WTC11 (cell line): ENCODE measurements at regions not wholly inside any gene's neighbourhood (a gene's known extent, or its start where the extent isn't known, plus 50 kb on each side); places are given as distances from the start of the nearest gene placed in this dataset.
"Not testable (repeated sequence)": the region's sequence is repeated elsewhere in the genome, so short reads cannot be mapped to it uniquely, and the experiment has no call there.

Experiments
- ATAC-seq: fragments of 200-7000 bp; cut with Tn5 transposase; 2 replicates; pipeline ENCODE4 v1.10.0; 2021; ENCODE audit warnings: mild to moderate bottlenecking, moderate library complexity
- CTCF ChIA-PET: fragments of 300-600 bp; sonication (Branson Sonifier 250); formaldehyde crosslinking; loops from one replicate; lab custom pipeline; 2021; ENCODE audit warnings: antibody characterized with exemption; lab: Charles Lee
- POLR2A ChIA-PET: fragments of 350-600 bp; sonication (Branson Sonifier 250); formaldehyde crosslinking; loops from one replicate; lab custom pipeline; 2021; ENCODE audit warnings: antibody characterized with exemption; lab: Charles Lee
- DNase-seq: peaks from one replicate; pipeline ENCODE4 v3.0.0; 2021; ENCODE audit warnings: low spot score
- H3K27ac Mint-ChIP-seq: 2 replicates; pipeline ENCODE4 v1.8.0; 2021; ENCODE audit warnings: mixed read lengths
- H3K27me3 Mint-ChIP-seq: 2 replicates; pipeline ENCODE4 v1.8.0; 2021; ENCODE audit warnings: low read depth, mild to moderate bottlenecking, moderate library complexity, mixed read lengths
- H3K36me3 Mint-ChIP-seq: 2 replicates; pipeline ENCODE4 v1.8.0; 2021; ENCODE audit warnings: mixed read lengths
- H3K4me1 Mint-ChIP-seq: 2 replicates; pipeline ENCODE4 v1.8.0; 2022; ENCODE audit warnings: mixed read lengths
- H3K4me3 Mint-ChIP-seq: 2 replicates; pipeline ENCODE4 v1.8.0; 2021; ENCODE audit warnings: mild to moderate bottlenecking, moderate library complexity, mixed read lengths
- H3K9me3 Mint-ChIP-seq: 2 replicates; pipeline ENCODE4 v1.8.0; 2021; ENCODE audit warnings: mixed read lengths
- AFF4 ChIP-seq: sonication (generic); formaldehyde crosslinking; IDR thresholded peaks from 2 replicates; pipeline ENCODE4 v1.8.1; 2023; ENCODE audit warnings: mild to moderate bottlenecking, missing genetic modification reagents, borderline replicate concordance
- CBFB ChIP-seq: sonication (generic); formaldehyde crosslinking; IDR thresholded peaks from 2 replicates; pipeline ENCODE4 v1.8.1; 2022; ENCODE audit warnings: mild to moderate bottlenecking, low read depth, missing genetic modification reagents
- IRF1 ChIP-seq: sonication (generic); formaldehyde crosslinking; IDR thresholded peaks from 2 replicates; pipeline ENCODE4 v1.8.0; 2023; ENCODE audit warnings: missing genetic modification reagents
- JAZF1 ChIP-seq: fragments of 250-450 bp; sonication (Bioruptor Pico); IDR thresholded peaks from 2 replicates; pipeline ENCODE4 v1.9.0; 2021; ENCODE audit warnings: moderate library complexity, mild to moderate bottlenecking, inconsistent platforms
- MYBL2 ChIP-seq: sonication (generic); formaldehyde crosslinking; IDR thresholded peaks from 2 replicates; pipeline ENCODE4 v1.8.1; 2023; ENCODE audit warnings: mild to moderate bottlenecking, moderate library complexity, missing genetic modification reagents
- NFYB ChIP-seq: sonication (generic); formaldehyde crosslinking; conservative IDR thresholded peaks from 2 replicates; pipeline ENCODE4 v1.8.0; 2022; ENCODE audit warnings: low read depth, missing genetic modification reagents
- SOX15 ChIP-seq: fragments of 250-450 bp; sonication (Bioruptor Pico); IDR thresholded peaks from 2 replicates; pipeline ENCODE4 v1.9.0; 2021; ENCODE audit warnings: mild to moderate bottlenecking
- SP1 ChIP-seq: sonication (generic); formaldehyde crosslinking; conservative IDR thresholded peaks from 2 replicates; pipeline ENCODE4 v1.8.1; 2022; ENCODE audit warnings: missing genetic modification reagents
- TEAD4 ChIP-seq: sonication (generic); formaldehyde crosslinking; IDR thresholded peaks from 2 replicates; pipeline ENCODE4 v1.8.0; 2022; ENCODE audit warnings: mild to moderate bottlenecking, missing genetic modification reagents
- TP53 ChIP-seq: sonication (generic); formaldehyde crosslinking; IDR thresholded peaks from 2 replicates; pipeline ENCODE4 v1.8.1; 2023; ENCODE audit warnings: mild to moderate bottlenecking, missing genetic modification reagents
- ZNF232 ChIP-seq: sonication (generic); formaldehyde crosslinking; IDR thresholded peaks from 2 replicates; pipeline ENCODE4 v1.8.0; 2022; ENCODE audit warnings: mild to moderate bottlenecking, missing genetic modification reagents
- ZNF281 ChIP-seq: sonication (generic); formaldehyde crosslinking; IDR thresholded peaks from 2 replicates; pipeline ENCODE4 v1.8.0; 2023; ENCODE audit warnings: mild to moderate bottlenecking, missing genetic modification reagents
- TF ChIP-seq, protein P1 (sequence below): sonication (generic); formaldehyde crosslinking; IDR thresholded peaks from 2 replicates; pipeline ENCODE4 v1.8.0; 2022; ENCODE audit warnings: missing genetic modification reagents
- TF ChIP-seq, protein P2 (sequence below): sonication (generic); formaldehyde crosslinking; IDR thresholded peaks from 2 replicates; pipeline ENCODE4 v1.8.1; 2022; ENCODE audit warnings: low read depth, missing genetic modification reagents, borderline replicate concordance
- TF ChIP-seq, protein P3 (sequence below): sonication (generic); formaldehyde crosslinking; IDR thresholded peaks from 2 replicates; pipeline ENCODE4 v1.8.1; 2022; ENCODE audit warnings: mild to moderate bottlenecking, moderate library complexity, missing genetic modification reagents
- TF ChIP-seq, protein P4 (sequence below): sonication (generic); formaldehyde crosslinking; IDR thresholded peaks from 2 replicates; pipeline ENCODE4 v1.8.1; 2023; ENCODE audit warnings: mild to moderate bottlenecking, moderate library complexity, missing genetic modification reagents

DNA sequence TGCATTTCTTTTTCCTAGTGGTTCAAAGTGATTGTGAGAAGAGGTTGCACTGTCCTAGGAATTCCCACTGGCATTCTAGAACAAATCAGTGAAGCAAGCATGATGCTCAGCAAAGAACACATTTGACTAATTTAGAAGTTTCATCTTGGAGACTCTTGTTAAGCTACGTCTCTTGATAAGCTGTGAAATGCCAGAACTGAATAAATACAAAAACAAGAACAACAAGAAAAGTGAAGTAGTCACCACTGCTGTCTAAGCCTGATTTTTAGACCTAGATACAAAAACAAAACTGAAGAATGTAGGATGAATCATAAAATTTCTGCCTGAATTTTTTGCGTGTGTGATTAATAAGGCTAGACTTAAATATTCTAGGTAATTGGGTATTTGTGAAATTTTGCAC lies 1162.4 kb downstream of the TUSC7 start:
- no peak for TF ChIP-seq TEAD4 (CRISPR knock-in tag)
- no peak for TF ChIP-seq AFF4 (CRISPR knock-in tag)
- no peak for TF ChIP-seq ZNF281 (CRISPR knock-in tag)
- TF ChIP-seq, protein P1, sequence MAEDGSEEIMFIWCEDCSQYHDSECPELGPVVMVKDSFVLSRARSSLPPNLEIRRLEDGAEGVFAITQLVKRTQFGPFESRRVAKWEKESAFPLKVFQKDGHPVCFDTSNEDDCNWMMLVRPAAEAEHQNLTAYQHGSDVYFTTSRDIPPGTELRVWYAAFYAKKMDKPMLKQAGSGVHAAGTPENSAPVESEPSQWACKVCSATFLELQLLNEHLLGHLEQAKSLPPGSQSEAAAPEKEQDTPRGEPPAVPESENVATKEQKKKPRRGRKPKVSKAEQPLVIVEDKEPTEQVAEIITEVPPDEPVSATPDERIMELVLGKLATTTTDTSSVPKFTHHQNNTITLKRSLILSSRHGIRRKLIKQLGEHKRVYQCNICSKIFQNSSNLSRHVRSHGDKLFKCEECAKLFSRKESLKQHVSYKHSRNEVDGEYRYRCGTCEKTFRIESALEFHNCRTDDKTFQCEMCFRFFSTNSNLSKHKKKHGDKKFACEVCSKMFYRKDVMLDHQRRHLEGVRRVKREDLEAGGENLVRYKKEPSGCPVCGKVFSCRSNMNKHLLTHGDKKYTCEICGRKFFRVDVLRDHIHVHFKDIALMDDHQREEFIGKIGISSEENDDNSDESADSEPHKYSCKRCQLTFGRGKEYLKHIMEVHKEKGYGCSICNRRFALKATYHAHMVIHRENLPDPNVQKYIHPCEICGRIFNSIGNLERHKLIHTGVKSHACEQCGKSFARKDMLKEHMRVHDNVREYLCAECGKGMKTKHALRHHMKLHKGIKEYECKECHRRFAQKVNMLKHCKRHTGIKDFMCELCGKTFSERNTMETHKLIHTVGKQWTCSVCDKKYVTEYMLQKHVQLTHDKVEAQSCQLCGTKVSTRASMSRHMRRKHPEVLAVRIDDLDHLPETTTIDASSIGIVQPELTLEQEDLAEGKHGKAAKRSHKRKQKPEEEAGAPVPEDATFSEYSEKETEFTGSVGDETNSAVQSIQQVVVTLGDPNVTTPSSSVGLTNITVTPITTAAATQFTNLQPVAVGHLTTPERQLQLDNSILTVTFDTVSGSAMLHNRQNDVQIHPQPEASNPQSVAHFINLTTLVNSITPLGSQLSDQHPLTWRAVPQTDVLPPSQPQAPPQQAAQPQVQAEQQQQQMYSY (CRISPR knock-in tag): no peak
- no peak for TF ChIP-seq CBFB (CRISPR knock-in tag)
- no peak for TF ChIP-seq ZNF232 (CRISPR knock-in tag)
- TF ChIP-seq TP53 (CRISPR knock-in tag): no peak
- no peak for TF ChIP-seq NFYB (CRISPR knock-in tag)
- no peak for TF ChIP-seq SP1
- no peak for TF ChIP-seq JAZF1 (CRISPR knock-in tag)
- Mint-ChIP-seq H3K9me3 (no peaks in the 10 kb centered on the region), H3K27ac (no peak overlapping the region), H3K4me3 (no peak overlapping the region), H3K4me1 (peaks cover 8% of the 10 kb centered on the region), H3K27me3 (no peaks in the 10 kb centered on the region), H3K36me3 (no peaks in the 10 kb centered on the region)
- ATAC-seq: no peak
- no peak for DNase-seq
- CTCF ChIA-PET: no interaction called here
- POLR2A ChIA-PET: no interaction called here

GRCh38 chr3:117872594-117873248 lies 1161.9 kb downstream of the IGSF11 start:
- H3K4me1 Mint-ChIP-seq, DNase-seq, H3K9me3 Mint-ChIP-seq, ATAC-seq, H3K27ac Mint-ChIP-seq, H3K27me3 Mint-ChIP-seq, H3K36me3 Mint-ChIP-seq, H3K4me3 Mint-ChIP-seq, POLR2A ChIA-PET: not testable (repeated sequence)
- CTCF ChIA-PET: interaction anchor here (0.6 kb wide), 1 partner anchor 109 kb away, joined by 4 read pairs; no protein-coding TSS in a partner anchor

- H3K4me1 Mint-ChIP-seq: peaks cover 8% of the 10 kb centered on the region
- ATAC-seq: no peak
- ChIA-PET CTCF (interaction anchor here (0.6 kb wide), 1 partner anchor 110 kb away, joined by 4 read pairs; no protein-coding TSS in a partner anchor), POLR2A (no interaction called here)
- no peaks in the 10 kb centered on the region for H3K9me3 Mint-ChIP-seq
- no peak for DNase-seq
- no peak overlapping the region for H3K4me3 Mint-ChIP-seq
- H3K27ac Mint-ChIP-seq: no peak overlapping the region
- no peaks in the 10 kb centered on the region for H3K36me3 Mint-ChIP-seq
- H3K27me3 Mint-ChIP-seq: no peaks in the 10 kb centered on the region
- no peak for TF ChIP-seq SOX15 (CRISPR knock-in tag)
- TF ChIP-seq, protein P2, sequence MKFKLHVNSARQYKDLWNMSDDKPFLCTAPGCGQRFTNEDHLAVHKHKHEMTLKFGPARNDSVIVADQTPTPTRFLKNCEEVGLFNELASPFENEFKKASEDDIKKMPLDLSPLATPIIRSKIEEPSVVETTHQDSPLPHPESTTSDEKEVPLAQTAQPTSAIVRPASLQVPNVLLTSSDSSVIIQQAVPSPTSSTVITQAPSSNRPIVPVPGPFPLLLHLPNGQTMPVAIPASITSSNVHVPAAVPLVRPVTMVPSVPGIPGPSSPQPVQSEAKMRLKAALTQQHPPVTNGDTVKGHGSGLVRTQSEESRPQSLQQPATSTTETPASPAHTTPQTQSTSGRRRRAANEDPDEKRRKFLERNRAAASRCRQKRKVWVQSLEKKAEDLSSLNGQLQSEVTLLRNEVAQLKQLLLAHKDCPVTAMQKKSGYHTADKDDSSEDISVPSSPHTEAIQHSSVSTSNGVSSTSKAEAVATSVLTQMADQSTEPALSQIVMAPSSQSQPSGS (CRISPR knock-in tag): no peak
- no peak for TF ChIP-seq IRF1
- TF ChIP-seq, protein P3, sequence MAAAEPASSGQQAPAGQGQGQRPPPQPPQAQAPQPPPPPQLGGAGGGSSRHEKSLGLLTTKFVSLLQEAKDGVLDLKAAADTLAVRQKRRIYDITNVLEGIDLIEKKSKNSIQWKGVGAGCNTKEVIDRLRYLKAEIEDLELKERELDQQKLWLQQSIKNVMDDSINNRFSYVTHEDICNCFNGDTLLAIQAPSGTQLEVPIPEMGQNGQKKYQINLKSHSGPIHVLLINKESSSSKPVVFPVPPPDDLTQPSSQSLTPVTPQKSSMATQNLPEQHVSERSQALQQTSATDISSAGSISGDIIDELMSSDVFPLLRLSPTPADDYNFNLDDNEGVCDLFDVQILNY (CRISPR knock-in tag): no peak
- no peak for TF ChIP-seq NFYB (CRISPR knock-in tag)
- TF ChIP-seq, protein P4, sequence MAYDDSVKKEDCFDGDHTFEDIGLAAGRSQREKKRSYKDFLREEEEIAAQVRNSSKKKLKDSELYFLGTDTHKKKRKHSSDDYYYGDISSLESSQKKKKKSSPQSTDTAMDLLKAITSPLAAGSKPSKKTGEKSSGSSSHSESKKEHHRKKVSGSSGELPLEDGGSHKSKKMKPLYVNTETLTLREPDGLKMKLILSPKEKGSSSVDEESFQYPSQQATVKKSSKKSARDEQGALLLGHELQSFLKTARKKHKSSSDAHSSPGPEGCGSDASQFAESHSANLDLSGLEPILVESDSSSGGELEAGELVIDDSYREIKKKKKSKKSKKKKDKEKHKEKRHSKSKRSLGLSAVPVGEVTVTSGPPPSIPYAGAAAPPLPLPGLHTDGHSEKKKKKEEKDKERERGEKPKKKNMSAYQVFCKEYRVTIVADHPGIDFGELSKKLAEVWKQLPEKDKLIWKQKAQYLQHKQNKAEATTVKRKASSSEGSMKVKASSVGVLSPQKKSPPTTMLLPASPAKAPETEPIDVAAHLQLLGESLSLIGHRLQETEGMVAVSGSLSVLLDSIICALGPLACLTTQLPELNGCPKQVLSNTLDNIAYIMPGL: no peak
- TF ChIP-seq MYBL2: no peak
Observed at GRCh38 chr3:117873249-117873600, 1161.4 kb downstream of the IGSF11 start.
